HG03064 (cell line): ENCODE measurements at regions not wholly inside any gene's neighbourhood (a gene's known extent, or its start where the extent isn't known, plus 50 kb on each side); places are given as distances from the start of the nearest gene placed in this dataset.
"Not testable (repeated sequence)": the region's sequence is repeated elsewhere in the genome, so short reads cannot be mapped to it uniquely, and the experiment has no call there.

Experiments
- ATAC-seq: cut with Tn5 transposase; IDR thresholded peaks from one replicate; pipeline ENCODE4 v1.9.1; 2021; ENCODE audit warnings: low read depth; ENCODE audit not compliant: unreplicated experiment

DNA sequence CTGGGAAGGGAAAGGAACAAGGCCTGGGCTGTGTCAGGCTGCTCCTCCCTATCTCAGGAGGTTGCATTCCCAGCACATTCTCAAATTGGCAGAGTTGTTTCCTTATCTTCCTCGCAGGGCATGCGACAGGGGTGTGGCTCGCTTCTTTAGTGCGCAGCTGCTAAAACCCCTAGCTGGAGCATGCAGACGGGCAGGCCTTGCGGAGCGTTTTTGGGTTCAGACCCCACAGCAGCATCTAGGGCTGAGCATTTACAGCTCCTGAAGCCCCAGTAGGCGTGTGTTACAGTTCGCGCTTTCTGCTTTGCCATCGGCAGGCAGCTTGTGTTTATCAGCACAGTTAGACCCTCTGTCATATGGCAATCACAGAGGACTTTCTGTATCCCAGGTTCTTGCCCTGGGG, 392.4 kb downstream of the TECRL start:
- ATAC-seq: no peak

GRCh38 chr4:64014647-64015046, 394.6 kb downstream of the TECRL start:
- no peak for ATAC-seq

GRCh38 chr4:64001229-64001898, 407.9 kb downstream of the TECRL start:
- ATAC-seq: no peak

GRCh38 chr4:64000241-64000640, 409.0 kb downstream of the TECRL start:
- ATAC-seq: no peak

DNA sequence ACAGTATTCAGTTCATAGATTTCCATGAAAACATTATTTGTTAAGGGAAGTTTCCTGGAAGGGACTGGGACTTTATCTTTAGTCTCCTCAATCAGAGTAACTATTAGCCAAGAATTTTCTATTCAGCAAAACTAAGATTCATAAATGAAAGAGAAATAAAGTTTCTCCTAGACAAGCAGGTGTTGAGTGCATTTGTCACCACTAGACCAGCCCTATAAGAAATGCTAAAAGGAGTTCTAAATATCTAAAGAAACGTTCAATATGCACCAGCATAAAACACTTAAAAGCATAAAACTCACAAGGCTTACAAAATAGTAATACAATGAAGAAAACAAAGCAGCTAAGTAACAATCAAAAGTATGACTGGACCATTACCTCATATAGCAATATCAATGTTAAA, 423.0 kb downstream of the TECRL start:
- no peak for ATAC-seq

DNA sequence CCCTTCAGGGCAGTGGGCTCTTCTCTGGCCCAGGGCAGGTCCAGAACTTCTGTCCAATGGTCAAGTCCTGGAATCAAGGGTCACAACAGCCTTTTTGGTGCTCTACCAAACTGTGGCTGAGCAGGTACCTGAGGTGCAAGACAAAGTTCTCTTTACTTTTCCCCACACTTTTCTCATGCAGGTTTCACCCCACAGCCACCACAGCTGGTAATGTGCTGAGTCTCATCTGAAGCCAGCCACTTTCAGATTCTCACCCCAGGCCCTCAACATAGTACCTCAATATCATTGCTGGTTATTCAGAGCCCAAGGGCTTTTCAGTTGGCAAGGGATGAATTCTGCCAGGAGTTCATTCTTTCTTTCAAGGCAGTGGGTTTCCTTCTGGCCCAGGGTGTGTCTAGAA, 426.0 kb downstream of the TECRL start:
- no peak for ATAC-seq

GRCh38 chr4:63965875-63966274, 443.4 kb downstream of the TECRL start:
- ATAC-seq: no peak

- ATAC-seq: not testable (repeated sequence)
These were observed 466.5 kb downstream of the TECRL start for GRCh38 chr4:63942706-63943286.

GRCh38 chr4:63937961-63938360, 471.3 kb downstream of the TECRL start:
- ATAC-seq: no peak

DNA sequence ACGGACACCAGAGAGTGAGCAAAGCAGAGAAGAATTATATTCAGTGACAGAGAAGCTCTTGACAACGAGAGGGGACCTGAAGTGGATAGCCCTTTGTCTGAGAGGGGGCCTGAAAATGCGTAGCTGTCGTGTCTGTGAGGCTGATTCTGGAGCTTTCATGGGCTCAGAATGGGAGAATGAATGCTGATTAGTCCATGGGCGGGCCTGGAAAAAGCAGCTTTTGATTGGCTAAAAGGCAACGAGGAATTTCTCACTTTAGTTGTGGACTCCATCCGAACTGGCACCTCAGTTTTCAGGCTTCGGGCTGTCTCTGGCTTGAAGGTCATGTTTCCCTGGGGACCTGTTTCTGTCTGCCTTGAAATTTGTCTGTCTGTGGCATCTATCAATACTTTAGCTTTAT, 487.1 kb downstream of the TECRL start:
- ATAC-seq: no peak

DNA sequence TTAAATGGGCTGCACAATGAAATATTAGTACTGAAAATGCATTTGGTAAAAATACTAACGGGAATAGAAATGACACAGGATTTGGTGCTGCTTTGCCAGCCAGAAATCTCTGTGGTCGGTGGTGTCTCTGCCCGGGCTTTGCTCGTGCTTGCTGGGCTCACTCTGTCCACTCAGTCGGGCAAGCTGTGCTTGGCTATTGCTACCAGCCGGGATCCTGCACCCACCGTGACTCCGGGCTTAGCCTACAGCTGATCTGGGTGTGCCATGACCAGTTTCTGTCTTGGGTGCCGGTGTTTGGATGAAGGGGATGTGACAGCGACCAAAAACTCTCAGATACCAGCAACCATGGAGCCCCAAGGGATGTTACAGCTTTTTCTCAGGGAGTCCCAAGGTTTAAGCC, 487.7 kb downstream of the TECRL start:
- ATAC-seq: no peak

DNA sequence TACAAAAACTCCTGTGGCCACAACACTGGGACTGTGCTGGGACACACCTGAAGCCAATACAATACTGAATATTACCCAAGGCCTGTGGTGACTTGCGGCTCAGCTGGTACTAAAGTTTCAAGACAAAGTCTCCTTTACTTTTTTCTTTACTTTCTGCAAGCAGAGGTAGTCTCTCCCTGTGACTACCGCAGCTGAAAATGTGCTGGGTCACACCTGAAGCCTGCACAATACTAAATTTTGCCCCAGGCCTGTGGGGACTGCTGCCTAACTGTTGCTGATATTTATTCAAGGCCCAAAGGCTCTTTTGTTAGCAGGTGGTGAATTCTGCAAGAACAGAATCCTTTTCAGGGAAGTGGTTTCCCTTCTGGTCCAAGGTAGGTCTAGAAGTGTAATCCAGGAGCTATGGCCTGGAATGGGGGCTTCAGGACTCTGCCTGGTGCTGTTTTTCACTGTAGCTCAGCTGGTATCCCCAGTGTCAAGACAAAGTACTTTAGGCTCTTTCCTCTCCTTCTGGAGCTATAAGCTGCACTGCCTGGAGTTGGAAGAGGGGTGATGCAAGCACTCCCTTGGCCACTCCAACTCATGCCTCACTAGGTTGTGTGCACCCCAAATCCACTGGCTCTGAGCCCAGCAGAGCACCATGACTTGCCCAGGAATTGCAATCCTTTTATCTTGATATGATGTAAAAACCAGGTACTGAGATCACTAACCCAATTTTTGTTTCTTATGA, 489.4 kb downstream of the TECRL start:
- ATAC-seq: no peak

DNA sequence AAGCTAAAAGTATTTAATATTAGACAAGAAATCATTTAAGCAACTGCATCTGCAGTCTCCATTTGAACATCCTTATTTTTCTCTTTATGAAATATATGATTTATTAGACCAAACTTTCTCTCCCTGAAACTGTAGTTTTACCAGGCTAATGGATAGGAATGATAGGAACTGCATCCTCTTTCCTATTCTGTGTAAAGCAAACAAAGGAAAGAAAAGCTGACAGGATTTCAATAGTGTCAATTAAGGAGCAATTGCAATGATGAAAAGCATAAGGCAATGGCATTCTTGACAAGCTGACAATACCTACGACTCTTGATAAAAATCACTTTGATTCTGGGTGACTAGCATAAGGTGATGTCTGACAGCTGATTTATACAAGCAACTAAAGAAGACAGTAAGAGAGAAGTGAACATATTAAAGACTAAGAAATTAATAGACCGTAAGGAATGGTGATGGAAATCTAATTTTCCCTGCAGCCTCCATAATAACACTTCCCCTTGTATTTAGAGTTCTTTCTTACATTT, 502.5 kb downstream of the TECRL start:
- ATAC-seq: no peak

DNA sequence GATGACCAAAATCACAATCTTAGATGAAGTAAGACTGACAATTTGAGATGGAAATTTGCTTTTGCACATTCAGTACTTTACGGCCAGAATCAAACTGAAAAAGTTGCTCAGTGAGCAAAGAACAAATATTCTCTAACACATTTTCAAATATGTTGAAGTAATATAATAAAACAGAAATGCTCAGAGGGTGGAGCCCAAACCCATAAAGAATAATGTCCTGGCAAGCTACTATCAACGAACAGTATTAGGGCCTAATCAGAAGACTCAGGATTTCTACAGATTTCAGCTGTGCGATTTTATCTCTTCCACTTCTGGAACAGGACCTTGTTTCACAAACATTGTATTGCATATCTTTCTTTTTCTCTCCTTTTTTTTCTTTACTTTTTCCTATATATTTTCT, 505.0 kb downstream of the TECRL start:
- no peak for ATAC-seq

DNA sequence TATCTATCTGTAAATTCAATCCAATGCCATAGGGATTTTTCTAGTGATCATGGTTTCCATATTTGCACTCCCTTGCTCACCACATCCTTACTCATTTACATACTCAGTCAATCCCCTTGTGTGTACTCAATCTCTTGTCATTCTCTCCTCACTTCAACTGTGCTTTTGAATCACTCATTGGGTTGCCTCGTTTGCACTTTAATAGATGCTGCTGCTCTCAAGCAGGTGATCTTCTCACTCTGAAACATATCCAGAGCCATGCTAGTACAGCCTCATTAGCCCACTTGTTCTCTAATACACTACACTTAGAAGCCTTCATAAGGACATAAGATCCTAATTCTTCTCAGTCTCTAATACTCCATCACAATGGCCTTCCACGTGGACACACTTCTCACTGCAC, 507.9 kb downstream of the TECRL start:
- no peak for ATAC-seq

DNA sequence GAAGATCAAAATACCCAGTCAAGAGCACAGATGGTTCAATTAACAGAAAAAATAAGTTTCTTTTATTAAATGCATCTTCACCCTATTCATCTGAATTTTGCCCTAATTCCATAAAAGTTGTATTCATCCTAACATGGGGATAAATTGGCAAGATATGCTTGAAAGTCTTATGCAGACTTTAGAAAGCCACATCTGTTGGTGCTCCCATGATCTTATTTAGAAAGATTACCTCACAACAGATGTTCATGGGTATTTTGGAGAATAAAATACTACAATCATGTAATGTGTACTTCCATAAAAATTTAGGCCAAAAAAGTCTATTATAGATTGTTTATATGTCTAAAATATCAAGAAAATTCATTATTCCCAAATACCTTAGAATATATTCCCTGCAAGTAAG, 510.3 kb downstream of the TECRL start:
- ATAC-seq: no peak

DNA sequence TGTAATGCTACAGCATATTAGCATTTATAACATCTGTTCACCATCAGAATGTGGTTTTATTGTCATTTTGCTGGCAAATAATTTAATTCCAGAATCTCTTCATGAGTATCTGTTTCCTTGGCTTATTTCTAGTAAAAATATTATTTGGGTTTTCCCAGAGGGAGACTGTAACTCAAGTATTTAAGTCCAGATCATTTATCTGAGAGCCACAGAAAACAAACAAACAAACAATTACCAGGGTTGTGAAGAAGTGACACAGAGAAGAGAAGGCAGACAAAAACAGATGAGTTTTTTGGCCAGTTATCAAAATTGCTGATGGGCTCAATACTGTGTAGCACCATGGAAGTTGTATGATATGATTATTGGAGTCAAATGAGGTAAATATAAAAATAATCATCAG, 515.1 kb downstream of the TECRL start:
- no peak for ATAC-seq

DNA sequence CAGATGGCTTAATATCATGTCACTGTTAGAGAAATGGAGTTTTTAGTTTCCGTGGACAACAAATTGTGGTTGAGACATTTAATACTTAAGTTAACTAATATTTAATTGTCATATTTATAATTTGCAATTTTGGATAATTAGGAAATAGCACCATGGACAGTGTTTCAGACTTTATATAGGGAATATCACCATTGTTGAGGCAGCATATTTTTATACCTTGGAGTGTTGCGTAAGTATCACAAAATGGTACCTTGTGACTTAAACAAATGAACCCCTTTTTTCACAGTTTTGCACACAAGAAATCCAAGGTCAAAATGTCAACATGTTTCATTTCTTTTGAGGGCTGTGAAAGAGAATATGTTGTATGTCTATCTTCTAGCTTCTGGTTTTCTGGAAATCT, 539.9 kb downstream of the TECRL start:
- ATAC-seq: no peak

DNA sequence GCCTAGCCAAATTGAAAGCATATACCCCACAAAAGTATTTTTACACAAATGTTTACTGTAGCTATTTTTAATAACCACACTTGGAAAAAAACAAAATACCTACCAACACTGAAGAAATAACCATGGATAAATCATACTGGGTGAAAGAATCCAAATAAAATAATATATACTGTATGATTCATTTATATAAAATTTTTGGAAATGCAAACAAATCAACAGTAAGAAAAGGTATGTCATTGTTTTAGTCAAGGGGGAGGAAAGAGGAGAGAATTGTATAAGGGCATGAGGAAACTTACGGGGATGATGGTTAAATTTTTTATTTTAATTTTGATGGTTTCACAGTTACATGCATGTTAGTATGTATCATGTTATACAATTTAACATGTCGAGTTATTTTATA, 557.8 kb downstream of the TECRL start:
- ATAC-seq: no peak

DNA sequence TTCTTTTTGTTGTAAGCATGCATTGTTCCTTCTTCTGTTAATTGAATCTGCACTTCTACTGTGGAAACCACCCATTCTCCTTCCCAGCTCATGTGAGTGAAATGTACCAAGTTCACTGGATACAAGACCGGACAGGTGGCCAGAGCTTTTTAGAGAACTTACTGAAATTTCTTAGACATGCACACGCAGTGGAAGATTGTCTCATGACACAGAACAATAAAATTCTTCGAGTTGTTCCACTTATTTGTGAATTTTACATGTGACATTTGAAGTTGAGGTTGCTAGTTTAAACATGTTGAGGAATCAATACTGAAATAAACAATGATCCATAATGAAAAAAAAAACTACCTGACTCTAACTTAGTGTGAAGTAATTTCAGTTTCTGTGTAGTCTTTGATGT, 568.0 kb downstream of the TECRL start:
- no peak for ATAC-seq

GRCh38 chr4:63831590-63832155, 577.6 kb downstream of the TECRL start:
- ATAC-seq: no peak
